SU-DHL-6 (cell line): ENCODE measurements at regions not wholly inside any gene's neighbourhood (a gene's known extent, or its start where the extent isn't known, plus 50 kb on each side); places are given as distances from the start of the nearest gene placed in this dataset.

Experiments used
- H2AFZ ChIP-seq: fragments of 200-600 bp; sonication (generic); 2 replicates; pipeline ENCODE4 v1.6.1; 2014; ENCODE audit warnings: low read depth, mild to moderate bottlenecking, moderate library complexity, mixed read lengths, antibody characterized with exemption, low read length; ENCODE audit not compliant: severe bottlenecking
- H3F3A ChIP-seq: fragments of 200-600 bp; shearing (Covaris generic); 2 replicates; pipeline ENCODE4 v1.6.0; 2016; ENCODE audit warnings: antibody characterized with exemption, mild to moderate bottlenecking; ENCODE audit not compliant: insufficient read depth
- H3K27ac ChIP-seq: fragments of 200-600 bp; sonication (generic); 2 replicates; pipeline ENCODE4 v1.5.1; 2016; ENCODE audit warnings: low read depth, mild to moderate bottlenecking, low read length, moderate library complexity, mixed read lengths
- H3K27me3 ChIP-seq: fragments of 200-600 bp; sonication (generic), shearing (Covaris generic); 2 replicates; pipeline ENCODE4 v1.6.0; 2014; ENCODE audit warnings: mild to moderate bottlenecking, low read length
- H3K36me3 ChIP-seq: fragments of 200-600 bp; sonication (generic); 2 replicates; pipeline ENCODE4 v1.6.1; 2014; ENCODE audit warnings: mild to moderate bottlenecking, low read length, mixed read lengths
- H3K4me2 ChIP-seq: fragments of 300-600, 200-600 bp; shearing (Covaris generic), sonication (generic); 2 replicates; pipeline ENCODE4 v1.6.0; 2014; ENCODE audit warnings: low read length, low read depth, mild to moderate bottlenecking; ENCODE audit not compliant: poor library complexity, severe bottlenecking
- H3K4me3 ChIP-seq: fragments of 200-600 bp; sonication (generic); 2 replicates; pipeline ENCODE4 v1.5.1; 2014; ENCODE audit warnings: antibody characterized with exemption, low read length, mild to moderate bottlenecking, mixed read lengths; ENCODE audit not compliant: insufficient read depth, poor library complexity, severe bottlenecking
- H3K79me2 ChIP-seq: fragments of 200-600 bp; sonication (generic); 2 replicates; pipeline ENCODE4 v1.6.1; 2014; ENCODE audit warnings: mild to moderate bottlenecking, low read length, moderate library complexity; ENCODE audit not compliant: insufficient read depth
- H3K9ac ChIP-seq: fragments of 200-600 bp; sonication (generic); 2 replicates; pipeline ENCODE4 v1.7.0; 2014; ENCODE audit warnings: mild to moderate bottlenecking, low read length
- H3K9me2 ChIP-seq: fragments of 200-600 bp; sonication (generic); replicated peaks from 2 replicates; pipeline ENCODE4 v1.6.1; 2014; ENCODE audit warnings: low read length; ENCODE audit not compliant: insufficient read depth
- H3K9me3 ChIP-seq: fragments of 200-600 bp; sonication (generic); 2 replicates; pipeline ENCODE4 v1.6.1; 2014; ENCODE audit warnings: low read length, mixed read lengths; ENCODE audit not compliant: insufficient read depth
- H4K20me1 ChIP-seq: fragments of 200-600 bp; sonication (generic); 2 replicates; pipeline ENCODE4 v1.6.1; 2014; ENCODE audit warnings: low read depth, mild to moderate bottlenecking, antibody characterized with exemption, low read length, moderate library complexity, mixed read lengths
- EZH2phosphoT487 ChIP-seq: fragments of 200-600 bp; sonication (generic), shearing (Covaris generic); conservative IDR thresholded peaks from 2 replicates; pipeline ENCODE4 v1.6.1; 2018; ENCODE audit warnings: mild to moderate bottlenecking, antibody characterized with exemption, low read length, moderate library complexity, mixed read lengths
- TF ChIP-seq, protein P1 (sequence below): fragments of 200-600 bp; sonication (generic); IDR thresholded peaks from one replicate; pipeline ENCODE4 v1.5.1; 2017; ENCODE audit warnings: antibody characterized with exemption, mild to moderate bottlenecking, low read length, moderate library complexity; ENCODE audit not compliant: insufficient read depth, poor library complexity, severe bottlenecking

DNA sequence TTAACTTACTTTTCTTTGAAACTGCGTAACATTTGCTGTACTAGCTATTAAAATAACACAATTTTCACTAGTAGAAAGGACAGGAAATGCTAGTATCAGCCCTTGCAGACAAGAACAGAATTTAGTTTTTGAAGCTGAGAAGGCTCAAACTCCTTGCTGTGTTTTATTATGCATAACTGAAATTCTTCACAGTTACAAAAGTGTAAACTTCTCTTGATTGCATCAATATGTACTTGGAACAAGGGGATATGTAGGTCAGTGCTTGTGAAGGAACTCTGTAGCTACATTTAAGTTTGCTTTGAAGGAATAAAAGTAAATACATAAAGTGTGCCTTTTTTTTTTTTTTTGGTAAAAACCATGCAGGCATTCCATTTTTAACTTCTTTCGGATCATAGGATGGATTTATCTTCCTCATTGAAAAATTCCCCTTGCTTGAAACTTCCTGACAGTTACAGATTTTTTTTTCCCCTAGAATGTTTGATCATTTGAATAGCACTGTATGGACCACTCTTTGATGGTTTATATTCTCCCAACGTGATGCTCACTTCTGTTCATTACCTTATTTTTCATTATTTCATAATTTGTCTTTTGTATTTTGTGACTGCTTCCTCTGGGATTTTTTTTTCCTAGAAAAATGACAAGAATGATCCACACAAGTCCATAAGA lies 94.9 kb upstream of the DAB2 start:
- Histone ChIP-seq H3K27me3 (no peaks in the 10 kb centered on the region), H3K27ac (no peak overlapping the region)

DNA sequence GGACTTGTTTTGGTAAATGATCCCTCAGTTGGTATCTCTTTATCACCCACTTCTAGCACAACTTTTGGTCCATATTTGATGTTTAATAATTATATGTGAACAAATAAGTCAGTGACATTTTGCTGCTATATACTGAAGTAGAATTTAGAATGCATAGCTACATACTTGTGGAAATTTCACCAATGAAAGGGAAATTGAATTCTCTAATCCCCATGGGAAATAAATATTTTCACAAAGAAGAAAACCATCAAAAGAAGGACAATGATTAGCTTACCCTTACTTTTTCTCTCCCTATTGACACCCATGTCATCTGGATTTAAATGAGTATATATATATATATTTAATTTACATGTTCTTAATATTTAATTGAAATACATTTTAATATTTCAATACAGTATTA lies 94.3 kb upstream of the DAB2 start:
- Histone ChIP-seq H4K20me1 (no peaks in the 10 kb centered on the region), H2AFZ (no peak overlapping the region), H3K36me3 (no peaks in the 10 kb centered on the region), H3K9ac (no peak overlapping the region), H3K27me3 (no peaks in the 10 kb centered on the region), H3K4me3 (no peak overlapping the region), H3K27ac (no peak overlapping the region), H3F3A (no peaks in the 10 kb centered on the region), H3K79me2 (no peaks in the 10 kb centered on the region), H3K9me2 (no peaks in the 10 kb centered on the region), H3K9me3 (no peaks in the 10 kb centered on the region), H3K4me2 (no peak overlapping the region)
- TF ChIP-seq, protein P1, sequence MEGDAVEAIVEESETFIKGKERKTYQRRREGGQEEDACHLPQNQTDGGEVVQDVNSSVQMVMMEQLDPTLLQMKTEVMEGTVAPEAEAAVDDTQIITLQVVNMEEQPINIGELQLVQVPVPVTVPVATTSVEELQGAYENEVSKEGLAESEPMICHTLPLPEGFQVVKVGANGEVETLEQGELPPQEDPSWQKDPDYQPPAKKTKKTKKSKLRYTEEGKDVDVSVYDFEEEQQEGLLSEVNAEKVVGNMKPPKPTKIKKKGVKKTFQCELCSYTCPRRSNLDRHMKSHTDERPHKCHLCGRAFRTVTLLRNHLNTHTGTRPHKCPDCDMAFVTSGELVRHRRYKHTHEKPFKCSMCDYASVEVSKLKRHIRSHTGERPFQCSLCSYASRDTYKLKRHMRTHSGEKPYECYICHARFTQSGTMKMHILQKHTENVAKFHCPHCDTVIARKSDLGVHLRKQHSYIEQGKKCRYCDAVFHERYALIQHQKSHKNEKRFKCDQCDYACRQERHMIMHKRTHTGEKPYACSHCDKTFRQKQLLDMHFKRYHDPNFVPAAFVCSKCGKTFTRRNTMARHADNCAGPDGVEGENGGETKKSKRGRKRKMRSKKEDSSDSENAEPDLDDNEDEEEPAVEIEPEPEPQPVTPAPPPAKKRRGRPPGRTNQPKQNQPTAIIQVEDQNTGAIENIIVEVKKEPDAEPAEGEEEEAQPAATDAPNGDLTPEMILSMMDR = no peak
- TF ChIP-seq EZH2phosphoT487 = no peak

More for the DNA sequence above, 94.9 kb upstream of the DAB2 start:
- H3K4me2 ChIP-seq = no peak overlapping the region
- H3K9me2 ChIP-seq = no peaks in the 10 kb centered on the region
- no peaks in the 10 kb centered on the region for H4K20me1 ChIP-seq
- H3F3A ChIP-seq = no peaks in the 10 kb centered on the region
- TF ChIP-seq, protein P1 = no peak
- no peak for TF ChIP-seq EZH2phosphoT487
- H3K79me2 ChIP-seq = no peaks in the 10 kb centered on the region
- no peak overlapping the region for H3K4me3 ChIP-seq
- no peaks in the 10 kb centered on the region for H3K36me3 ChIP-seq
- H2AFZ ChIP-seq = no peak overlapping the region
- H3K9ac ChIP-seq = no peak overlapping the region
- no peaks in the 10 kb centered on the region for H3K9me3 ChIP-seq

- H3K4me2 ChIP-seq = no peak overlapping the region
- no peak overlapping the region for H3K4me3 ChIP-seq
- H3K9me2 ChIP-seq = no peaks in the 10 kb centered on the region
- no peaks in the 10 kb centered on the region for H3K27me3 ChIP-seq
- no peak overlapping the region for H3K27ac ChIP-seq
- H3K79me2 ChIP-seq = no peaks in the 10 kb centered on the region
- no peaks in the 10 kb centered on the region for H3F3A ChIP-seq
- no peaks in the 10 kb centered on the region for H4K20me1 ChIP-seq
- no peaks in the 10 kb centered on the region for H3K36me3 ChIP-seq
- no peak overlapping the region for H3K9ac ChIP-seq
- H2AFZ ChIP-seq = no peak overlapping the region
- no peaks in the 10 kb centered on the region for H3K9me3 ChIP-seq
- no peak for TF ChIP-seq EZH2phosphoT487
- TF ChIP-seq, protein P1 = no peak
Observed at GRCh38 chr5:39518516-39518915, 93.7 kb upstream of the DAB2 start.
